GM20000 (cell line): ENCODE measurements at regions not wholly inside any gene's neighbourhood (a gene's known extent, or its start where the extent isn't known, plus 50 kb on each side); places are given as distances from the start of the nearest gene placed in this dataset.

Experiments used
- DNase-seq: peaks from one replicate; pipeline ENCODE4 v3.0.0; 2012; ENCODE audit warnings: low spot score
- TF ChIP-seq, protein P1 (sequence below): IDR thresholded peaks from 2 replicates; pipeline ENCODE4 v1.5.1; 2012; ENCODE audit warnings: mild to moderate bottlenecking, control low read depth; ENCODE audit errors: extremely low read depth, missing control alignments

DNA sequence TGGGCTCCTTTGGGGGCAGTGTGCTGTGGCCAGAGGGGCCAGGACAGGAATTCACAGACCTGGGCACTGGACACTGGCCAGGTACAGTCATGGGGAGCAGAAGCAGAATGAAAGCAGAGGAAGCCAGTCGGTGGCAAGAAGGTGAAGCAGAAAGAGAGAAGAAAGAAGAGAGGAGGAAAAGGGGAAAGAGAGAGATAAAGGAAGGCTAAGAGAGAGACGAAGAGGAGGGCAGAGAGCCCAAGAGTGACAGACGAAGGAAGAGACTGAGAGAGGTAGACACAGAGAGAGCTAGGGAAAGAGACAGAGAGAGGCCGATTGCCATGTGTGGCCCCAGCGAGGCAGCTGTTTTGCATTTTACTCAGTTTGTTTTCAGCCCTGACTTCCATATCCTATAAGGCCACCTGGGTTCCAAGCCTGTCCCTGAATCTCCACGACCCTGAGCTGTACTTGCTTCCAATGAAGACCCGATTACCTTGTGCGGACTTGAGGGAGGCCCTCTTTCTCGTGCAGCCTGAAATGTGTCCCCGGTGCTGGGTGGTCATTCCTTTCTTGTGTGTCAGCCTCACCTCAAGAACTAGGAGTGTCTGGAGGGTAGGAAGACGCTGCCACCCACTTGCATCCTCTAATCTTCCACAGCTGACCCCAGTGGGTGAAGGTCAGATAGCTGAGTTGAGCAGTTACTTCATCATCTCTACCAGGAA lies 73.9 kb downstream of the LSM3 start:
- DNase-seq, result no peak
- TF ChIP-seq, protein P1, sequence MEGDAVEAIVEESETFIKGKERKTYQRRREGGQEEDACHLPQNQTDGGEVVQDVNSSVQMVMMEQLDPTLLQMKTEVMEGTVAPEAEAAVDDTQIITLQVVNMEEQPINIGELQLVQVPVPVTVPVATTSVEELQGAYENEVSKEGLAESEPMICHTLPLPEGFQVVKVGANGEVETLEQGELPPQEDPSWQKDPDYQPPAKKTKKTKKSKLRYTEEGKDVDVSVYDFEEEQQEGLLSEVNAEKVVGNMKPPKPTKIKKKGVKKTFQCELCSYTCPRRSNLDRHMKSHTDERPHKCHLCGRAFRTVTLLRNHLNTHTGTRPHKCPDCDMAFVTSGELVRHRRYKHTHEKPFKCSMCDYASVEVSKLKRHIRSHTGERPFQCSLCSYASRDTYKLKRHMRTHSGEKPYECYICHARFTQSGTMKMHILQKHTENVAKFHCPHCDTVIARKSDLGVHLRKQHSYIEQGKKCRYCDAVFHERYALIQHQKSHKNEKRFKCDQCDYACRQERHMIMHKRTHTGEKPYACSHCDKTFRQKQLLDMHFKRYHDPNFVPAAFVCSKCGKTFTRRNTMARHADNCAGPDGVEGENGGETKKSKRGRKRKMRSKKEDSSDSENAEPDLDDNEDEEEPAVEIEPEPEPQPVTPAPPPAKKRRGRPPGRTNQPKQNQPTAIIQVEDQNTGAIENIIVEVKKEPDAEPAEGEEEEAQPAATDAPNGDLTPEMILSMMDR, result no peak

DNA sequence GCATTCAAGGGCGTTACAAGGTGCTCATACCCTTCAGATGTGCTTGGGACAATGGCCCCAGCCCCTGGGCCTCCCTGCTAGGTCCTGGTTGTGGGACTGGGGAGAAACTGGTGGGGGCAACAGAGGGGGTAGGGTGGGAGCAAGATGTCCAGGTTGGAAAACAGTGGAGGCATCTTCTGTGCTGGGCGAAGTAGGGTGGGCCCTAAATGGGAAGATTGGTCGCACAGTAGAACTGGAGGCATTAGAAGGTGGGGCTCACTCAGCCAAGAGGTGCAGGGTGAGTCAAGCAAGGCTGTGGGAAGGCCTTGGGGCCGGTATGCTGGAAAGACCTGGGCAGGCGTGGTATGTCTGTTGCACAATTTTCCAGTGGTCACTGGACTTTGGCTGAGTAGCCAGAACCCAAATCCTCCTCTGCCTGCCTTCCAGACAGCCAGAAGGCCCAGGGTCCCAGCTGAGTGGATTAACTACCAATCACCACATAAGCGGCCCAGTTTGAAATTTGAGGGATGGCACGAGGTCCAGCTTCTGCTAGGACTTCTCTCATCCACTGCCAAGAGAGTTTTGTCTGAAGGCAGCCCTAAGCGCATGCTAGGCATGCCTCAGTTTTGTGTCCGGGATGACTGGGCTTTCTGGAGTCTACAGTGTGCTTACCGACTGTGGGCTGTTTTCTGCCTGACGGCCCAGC lies 74.5 kb downstream of the LSM3 start:
- no peak for DNase-seq

DNA sequence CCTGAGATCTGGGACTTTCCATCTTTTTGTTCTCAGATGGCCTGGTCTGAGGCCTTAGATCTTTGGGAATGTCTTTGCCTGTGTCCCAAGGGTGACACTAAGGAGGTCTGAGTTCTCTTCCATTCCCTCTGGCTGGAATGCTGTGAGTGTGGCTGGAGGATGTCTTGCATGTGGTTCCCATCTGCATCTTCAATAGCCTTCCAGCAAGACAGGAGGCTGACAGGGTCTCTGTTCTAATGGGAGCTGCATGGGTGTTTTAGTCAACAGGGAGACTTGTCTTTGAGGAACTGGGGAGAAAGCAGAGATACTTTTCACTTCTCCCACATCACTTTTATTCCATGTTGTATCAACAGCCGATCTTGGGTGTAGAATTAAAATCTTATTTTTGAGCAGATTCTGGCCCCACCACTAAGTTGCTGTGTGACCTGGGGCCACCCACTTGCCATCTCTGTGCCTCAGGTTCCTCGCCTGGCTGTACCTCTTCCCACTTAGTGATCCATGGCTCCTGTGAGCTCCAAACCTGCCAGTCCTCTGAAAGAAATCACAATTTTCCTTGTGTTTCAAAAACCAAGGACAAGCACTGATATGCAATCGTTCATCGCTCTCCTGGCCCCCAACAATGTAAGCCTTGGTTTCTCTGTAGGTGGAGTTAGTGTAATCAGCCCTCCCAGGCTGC lies 75.2 kb downstream of the LSM3 start:
- TF ChIP-seq, protein P1, result no peak
- DNase-seq, result no peak

More for the DNA sequence above, 74.5 kb downstream of the LSM3 start:
- TF ChIP-seq, protein P1, result no peak

DNA sequence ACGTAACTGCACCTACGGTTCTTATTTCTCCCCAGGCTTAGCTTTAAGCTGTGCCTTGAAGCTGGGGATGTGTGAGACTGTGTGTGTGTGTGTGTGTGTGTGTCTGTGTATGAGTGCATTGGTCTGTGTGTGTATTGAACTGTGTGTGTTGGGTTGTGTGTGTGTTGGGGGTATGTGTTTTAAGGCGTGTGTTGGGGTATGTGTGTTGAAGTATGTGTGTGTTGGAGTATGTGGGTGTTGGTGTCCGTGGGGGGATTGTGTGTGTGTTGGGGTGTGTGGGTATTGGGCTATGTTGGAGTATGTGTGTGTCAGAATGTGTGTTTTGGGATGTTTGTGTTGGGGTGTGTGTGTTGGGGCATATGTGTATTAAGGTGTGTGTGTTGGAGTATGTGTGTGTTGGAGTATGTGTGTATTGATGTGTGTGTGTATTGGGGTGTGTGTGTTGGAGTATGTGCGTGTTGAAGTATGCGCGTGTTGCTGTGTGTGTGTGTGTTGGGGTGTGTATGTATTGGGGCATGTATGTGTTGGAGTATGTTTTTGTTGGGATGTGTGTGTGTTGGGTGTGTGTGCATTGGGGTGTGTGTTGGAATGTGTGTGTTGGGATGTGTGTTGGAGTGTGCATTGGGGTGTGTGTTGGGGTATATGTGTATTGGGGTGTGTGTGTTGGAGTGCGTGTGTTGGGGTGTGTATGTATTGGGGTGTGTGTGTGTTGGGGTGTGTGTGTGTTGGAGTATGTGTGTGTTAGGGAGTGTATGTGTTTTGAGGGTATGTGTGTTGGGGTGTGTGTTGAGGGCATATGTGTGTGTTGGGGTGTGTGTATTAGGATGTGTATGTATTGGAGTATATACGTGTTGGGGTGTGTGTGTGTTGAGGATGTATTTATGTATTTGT lies 76.4 kb downstream of the LSM3 start:
- DNase-seq, result no peak
- TF ChIP-seq, protein P1, result no peak

DNA sequence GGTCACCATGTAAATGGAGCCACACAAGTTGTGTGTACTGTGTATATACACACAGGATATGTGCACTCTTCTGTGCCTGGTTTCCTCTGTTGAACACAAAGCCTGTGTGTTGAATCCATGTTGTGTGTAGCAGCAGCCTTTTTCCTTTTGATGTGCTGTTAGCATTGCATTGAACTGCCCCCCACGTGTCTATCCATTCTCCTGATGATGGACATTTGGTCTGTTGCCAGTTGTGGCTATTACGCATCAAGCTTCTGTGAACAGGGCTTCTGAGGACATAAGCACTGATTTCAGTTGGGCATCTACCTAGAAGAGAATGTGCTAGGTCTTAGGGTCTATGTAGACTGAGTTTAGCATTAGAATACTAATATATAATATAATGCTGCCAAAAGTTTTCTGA lies 77.4 kb downstream of the LSM3 start:
- no peak for DNase-seq
- TF ChIP-seq, protein P1, result no peak

DNA sequence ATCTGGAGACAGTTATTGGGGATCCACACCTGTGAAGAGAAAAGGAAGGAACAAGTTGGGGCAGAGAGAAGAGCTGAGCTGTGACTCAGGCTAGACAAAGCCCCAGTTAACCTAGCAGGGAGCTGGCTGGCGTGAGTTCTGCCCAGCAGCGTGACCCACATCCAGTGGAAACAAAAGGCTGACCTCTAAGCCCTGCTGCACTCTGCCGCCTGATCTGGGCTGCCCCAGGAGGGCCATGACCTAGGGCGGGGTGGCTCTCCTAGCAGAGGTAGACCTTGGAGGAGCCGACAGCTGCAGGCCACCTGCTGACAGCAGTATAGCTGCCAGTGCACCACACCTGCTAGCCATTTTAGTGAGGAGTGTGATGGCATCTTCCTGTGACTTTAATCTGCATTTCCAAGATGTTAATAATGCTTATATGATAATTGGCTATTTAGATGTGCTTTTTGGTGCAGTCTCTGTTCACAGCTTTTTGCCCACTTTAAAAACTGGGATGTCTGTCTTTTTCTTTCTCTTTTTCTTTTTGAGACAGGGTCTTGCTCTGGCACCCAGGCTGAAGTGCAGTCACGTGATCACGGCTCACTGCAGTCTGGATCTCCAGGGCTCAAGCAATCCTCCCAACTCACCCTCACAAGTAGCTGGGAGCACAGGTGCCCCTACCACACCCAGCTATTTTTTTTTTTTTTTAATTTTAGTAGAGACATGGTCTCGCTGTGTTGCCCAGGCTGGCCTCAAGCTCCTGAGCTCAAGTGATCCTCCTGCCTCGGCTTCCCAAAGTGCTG lies 78.1 kb downstream of the LSM3 start:
- TF ChIP-seq, protein P1, result no peak
- DNase-seq, result no peak
